ENCODE measurements at regions not wholly inside any gene's neighbourhood (a gene's known extent, or its start where the extent isn't known, plus 50 kb on each side); places are given as distances from the start of the nearest gene placed in this dataset.
"Not testable (repeated sequence)": the region's sequence is repeated elsewhere in the genome, so short reads cannot be mapped to it uniquely, and the experiment has no call there.

DNA sequence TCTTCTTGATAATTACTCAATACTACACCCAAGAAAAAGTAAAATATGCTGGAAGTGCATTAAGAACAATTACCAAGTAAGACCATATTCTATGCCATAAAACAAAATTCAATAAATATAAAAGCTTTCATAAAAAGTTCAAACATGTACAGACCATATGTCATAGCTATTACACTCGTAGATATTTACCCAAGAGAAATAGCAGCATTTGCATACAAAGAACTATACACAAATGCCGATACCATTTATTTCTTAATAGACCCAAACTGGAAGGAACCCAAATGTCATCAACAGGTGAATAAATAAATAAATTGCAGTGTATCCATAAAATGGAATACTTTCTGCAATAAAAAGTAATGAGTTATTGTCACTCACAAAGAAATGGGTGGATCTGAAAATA, 78.3 kb upstream of the SLC16A7 start:
- in situ Hi-C loops (cut with HindIII; ENCODE audit: low pct_unique_long_range_greater_than_20kb, low sequenced_read_pairs) = no loop called here
- DNase-seq (ENCODE audit: low read depth, low spot score) = no peak

DNA sequence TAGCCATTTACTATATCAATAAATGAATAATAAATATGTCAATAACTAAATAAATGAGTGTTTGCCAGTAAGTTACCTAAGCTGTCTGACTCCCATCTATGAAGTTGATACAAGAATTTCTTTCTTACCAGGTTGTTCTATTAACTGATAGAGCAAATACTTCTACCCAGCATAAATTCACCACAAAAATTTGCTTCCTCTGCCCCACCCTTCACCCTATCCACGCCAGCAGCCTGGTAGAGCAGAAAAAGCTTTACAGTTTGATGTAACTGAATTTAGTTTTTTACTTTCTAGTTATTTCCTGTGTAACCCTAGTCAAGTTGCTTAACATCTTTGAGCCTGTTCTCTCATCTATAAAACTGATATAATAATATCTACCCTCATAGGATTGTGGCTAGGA, 94.9 kb upstream of the SLC16A7 start:
- DNase-seq (ENCODE audit: low read depth, low spot score) = no peak
- in situ Hi-C loops (cut with HindIII; ENCODE audit: low pct_unique_long_range_greater_than_20kb, low sequenced_read_pairs) = no loop called here

DNA sequence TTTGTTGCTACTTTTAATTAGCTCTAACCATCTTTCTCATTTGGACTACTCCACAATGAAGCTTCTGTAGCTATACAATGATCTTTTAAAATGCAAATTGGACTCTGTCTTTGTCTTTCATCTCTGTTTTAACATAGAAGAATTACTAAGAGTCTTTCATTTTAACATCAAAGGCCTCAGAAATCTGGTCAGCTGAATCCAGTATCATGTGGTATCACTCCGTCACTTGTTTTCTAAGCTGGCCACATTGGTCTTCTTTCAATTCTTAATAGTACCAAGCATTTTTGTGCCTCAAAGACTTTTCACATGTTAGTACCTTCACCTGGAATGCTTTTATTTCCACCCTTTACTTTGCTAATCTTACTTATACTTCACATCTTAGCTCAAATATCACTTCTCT, 95.5 kb upstream of the SLC16A7 start:
- no peak for DNase-seq (ENCODE audit: low read depth, low spot score)
- in situ Hi-C loops (cut with HindIII; ENCODE audit: low pct_unique_long_range_greater_than_20kb, low sequenced_read_pairs) = no loop called here

DNA sequence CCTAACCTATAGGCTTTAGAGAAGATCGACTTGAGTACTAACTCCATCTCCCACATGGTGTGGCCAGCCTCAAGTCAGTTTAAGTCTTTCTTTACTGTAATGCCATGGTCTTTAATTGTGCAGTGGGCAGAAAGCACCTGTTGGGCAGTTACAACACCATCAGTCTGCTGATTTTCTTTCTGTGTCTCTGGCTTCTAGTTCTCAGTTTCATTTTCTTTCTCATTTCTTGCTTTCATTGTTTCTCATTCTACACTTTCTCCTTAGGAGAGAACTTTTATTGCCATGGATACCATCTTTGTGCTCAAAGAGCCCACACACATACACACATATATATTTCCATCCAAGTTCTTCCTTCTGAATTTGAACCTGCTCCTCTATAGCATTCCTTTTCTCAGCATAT, 96.1 kb upstream of the SLC16A7 start:
- no peak for DNase-seq (ENCODE audit: low read depth, low spot score)
- in situ Hi-C loops (cut with HindIII; ENCODE audit: low pct_unique_long_range_greater_than_20kb, low sequenced_read_pairs) = no loop called here

DNA sequence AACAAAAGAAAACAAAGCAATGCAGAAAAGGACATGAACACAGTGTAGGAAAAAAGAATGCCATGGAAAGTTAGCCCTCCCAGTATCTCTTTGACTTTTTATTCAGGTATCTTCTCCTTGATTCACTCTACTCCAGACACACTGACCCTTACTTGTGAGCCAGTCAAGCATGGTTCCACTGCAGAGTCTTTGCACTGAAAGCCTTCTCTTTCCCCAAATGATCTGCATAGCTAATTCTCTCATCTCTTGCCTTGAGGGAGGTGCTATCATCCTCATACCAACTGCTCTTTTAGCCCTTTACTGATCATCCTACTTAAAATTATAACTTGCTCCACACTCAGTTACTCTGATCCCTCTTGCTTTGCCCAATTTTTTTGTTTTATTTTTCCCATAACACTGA, 101.2 kb upstream of the SLC16A7 start:
- no peak for DNase-seq (ENCODE audit: low read depth, low spot score)
- in situ Hi-C loops (cut with HindIII; ENCODE audit: low pct_unique_long_range_greater_than_20kb, low sequenced_read_pairs) = no loop called here

DNA sequence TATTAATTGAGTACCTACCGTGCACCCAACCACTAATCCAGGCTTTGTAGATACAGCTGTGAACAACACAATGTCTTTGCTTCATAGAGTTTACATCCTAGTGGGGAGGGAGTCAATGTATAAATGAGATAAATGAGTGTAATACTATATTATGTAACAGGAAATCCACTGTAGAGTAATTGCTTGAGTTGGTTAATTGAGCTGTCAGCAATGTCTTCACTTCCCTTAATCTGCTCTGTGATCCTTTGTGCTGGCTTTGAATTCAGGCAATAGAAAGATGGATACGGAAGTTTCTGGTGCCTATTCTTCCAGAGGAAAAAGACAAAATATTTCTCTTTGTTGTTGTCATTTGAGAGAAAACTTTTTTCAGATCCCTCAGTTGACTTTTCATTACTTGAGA, 104.0 kb upstream of the SLC16A7 start:
- no peak for DNase-seq (ENCODE audit: low read depth, low spot score)
- in situ Hi-C loops (cut with HindIII; ENCODE audit: low pct_unique_long_range_greater_than_20kb, low sequenced_read_pairs) = no loop called here

DNA sequence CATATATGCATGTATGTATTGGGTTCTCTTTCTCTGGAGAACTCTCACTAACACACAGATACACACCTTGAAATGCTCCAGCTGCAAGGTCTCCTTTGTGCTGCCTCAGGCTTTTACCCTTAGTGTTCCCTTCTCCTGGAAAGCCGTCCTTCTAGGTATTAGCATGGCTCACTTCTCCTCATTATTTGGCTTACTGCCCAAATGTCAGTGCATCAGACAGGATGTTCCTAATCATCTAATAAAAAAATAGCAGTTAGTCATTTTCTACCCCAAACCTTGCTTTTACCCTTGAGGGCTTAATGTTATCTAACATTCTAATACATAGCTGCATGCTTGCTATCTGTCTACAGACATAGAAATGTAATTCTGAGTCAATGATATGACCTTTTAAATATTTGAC, 109.0 kb upstream of the SLC16A7 start:
- no peak for DNase-seq (ENCODE audit: low read depth, low spot score)

DNA sequence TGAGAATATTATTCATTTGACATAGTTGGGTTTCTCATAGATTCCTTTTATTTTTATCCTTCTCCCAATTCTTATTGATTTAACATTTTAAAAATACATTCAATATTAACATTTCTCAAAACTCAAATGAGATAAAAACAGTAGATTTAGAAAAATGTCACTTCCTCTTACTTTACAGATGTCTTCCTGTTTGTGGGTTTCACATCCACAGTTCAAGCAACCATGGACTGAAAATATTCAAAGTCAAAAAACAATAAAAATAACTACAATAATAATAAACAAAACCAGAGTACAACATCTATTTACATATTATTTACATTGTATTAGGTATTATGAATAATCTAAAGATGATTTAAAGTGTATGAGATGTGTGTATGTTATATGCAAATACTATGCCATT, 111.3 kb upstream of the SLC16A7 start:
- no peak for DNase-seq (ENCODE audit: low read depth, low spot score)
- in situ Hi-C loops (cut with HindIII; ENCODE audit: low pct_unique_long_range_greater_than_20kb, low sequenced_read_pairs) = no loop called here

More for the DNA sequence above, 109.0 kb upstream of the SLC16A7 start:
- in situ Hi-C loops (cut with HindIII; ENCODE audit: low pct_unique_long_range_greater_than_20kb, low sequenced_read_pairs) = no loop called here

DNA sequence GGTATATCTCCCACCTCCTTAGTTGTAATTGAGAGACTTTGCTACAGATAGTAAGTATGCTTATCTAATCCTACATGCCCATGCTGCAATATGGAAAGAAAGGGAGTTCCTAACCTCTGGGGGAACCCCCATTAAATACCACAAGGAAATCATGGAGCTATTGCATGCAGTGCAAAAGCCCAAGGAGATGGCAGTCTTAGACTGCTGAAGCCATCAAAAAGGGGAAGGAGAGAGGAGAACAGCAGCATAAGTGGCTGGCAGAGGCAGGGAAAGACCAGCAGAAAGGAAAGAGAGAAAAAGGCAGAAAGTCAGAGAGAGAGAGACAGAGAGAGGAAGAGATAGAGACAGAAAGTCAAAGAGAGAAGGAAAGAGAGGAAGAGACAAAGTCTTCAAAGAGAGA, 121.6 kb upstream of the SLC16A7 start:
- DNase-seq (ENCODE audit: low read depth, low spot score); in situ Hi-C loops (cut with HindIII; ENCODE audit: low pct_unique_long_range_greater_than_20kb, low sequenced_read_pairs): not testable (repeated sequence)

DNA sequence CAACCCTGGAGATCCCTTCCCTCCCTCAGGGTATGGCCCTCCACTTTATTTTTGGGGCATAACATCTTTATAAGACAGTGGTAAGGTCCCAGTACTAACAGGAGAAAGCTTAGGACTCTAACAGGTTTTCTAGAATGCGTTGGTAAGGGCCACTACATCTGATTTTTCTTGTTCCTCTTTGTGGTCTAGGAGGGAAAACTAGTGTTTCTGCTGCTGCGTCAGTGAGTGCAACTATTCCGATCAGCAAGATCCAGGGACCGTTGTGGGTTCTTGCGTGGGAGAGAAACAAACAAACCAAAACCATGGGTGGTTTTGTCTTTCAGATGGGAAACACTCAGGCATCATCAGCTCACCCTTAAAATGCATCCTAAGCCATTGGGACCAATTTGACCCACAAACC, 123.6 kb upstream of the SLC16A7 start:
- in situ Hi-C loops (cut with HindIII; ENCODE audit: low pct_unique_long_range_greater_than_20kb, low sequenced_read_pairs) = no loop called here
- DNase-seq (ENCODE audit: low read depth, low spot score) = no peak

DNA sequence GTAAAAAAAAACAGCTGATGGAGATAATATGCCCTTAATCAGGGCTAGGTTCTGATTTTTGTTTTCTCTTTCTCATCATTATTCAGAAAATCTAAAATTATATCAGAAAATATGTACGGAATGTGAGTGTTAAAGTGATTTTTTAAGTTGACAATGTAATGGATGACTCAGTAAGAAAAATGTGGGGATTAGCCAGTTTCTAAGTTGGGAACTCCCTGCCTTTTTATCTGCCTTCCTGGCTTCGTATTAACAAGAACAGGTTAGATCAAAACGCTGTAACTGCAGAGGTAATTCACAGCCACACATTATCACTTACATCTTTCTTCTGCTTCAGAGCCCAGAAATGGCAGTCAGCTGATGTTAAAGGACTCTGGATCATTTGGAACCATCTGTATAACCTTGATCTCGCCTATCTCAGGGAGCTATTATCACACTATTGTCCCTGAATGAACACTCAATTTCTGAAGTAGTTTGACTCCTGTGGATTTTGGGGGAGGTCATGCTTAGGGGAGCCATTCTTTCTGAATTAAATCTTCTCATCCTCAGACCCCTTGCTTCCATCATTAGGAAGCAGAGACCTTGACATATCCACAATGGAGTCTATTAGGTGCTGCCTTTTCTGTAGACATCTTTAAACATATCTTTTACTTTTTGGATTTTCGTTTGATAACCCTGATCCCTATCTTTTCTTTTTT, 135.7 kb upstream of the SLC16A7 start:
- DNase-seq (ENCODE audit: low read depth, low spot score) = no peak
- in situ Hi-C loops (cut with HindIII; ENCODE audit: low pct_unique_long_range_greater_than_20kb, low sequenced_read_pairs) = no loop called here

DNA sequence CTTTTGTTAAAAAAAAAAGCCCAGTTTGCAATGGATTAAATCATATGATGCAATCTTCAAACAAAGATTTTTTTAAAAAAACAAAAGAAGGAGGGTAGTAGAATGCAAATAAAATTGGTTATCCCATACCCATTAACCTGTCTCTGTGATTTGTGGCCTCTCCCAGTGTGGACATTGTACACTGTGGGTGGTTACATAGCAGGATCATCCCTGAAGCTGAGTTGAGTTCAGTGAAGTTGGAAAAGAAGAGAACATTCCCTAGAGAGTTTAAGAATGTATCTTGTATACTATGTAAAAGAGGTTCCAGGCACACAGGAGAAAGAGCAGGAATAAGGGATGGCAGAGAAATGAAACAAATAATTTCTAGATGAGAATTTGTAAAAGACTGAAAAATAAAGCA, 142.4 kb upstream of the SLC16A7 start:
- no peak for DNase-seq (ENCODE audit: low read depth, low spot score)
- in situ Hi-C loops (cut with HindIII; ENCODE audit: low pct_unique_long_range_greater_than_20kb, low sequenced_read_pairs) = no loop called here

DNA sequence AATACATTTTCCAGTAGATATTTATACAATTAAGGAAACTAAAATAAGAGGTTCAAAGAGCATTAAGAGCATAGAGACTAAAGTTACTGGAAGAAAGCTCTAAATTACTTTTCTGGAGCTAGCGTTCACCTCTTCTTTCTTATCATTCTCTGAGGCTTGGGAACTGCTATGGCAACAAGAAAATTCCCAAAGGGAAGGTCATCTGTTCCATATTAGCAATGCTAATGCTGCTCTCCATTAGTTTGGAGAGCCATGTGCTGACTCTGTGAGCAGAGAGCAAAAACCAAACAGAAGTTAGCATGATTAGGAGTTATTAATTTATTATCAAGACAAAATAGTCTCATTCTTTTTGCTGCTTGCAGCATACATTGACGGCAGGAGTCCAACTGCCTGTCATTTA, 143.1 kb upstream of the SLC16A7 start:
- in situ Hi-C loops (cut with HindIII; ENCODE audit: low pct_unique_long_range_greater_than_20kb, low sequenced_read_pairs) = no loop called here
- DNase-seq (ENCODE audit: low read depth, low spot score) = no peak

DNA sequence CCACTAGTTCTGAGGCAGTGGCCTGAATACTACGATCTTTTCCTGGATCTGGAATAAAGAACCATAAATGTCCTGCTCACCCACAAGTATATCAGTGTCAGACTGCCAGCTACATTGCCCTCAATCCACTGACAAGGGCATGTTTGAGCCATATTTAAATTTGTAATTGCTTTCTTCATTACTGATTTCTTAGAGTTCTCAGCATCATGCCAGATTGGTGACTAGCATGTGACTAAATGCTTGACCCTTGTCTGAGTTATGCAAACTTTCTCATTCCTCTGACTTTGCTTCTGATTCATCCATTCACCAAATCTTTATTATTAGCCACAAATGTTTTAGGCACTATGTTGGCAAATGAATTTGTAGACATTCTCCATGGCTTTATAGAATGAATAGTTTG, 143.6 kb upstream of the SLC16A7 start:
- in situ Hi-C loops (cut with HindIII; ENCODE audit: low pct_unique_long_range_greater_than_20kb, low sequenced_read_pairs) = no loop called here
- no peak for DNase-seq (ENCODE audit: low read depth, low spot score)

DNA sequence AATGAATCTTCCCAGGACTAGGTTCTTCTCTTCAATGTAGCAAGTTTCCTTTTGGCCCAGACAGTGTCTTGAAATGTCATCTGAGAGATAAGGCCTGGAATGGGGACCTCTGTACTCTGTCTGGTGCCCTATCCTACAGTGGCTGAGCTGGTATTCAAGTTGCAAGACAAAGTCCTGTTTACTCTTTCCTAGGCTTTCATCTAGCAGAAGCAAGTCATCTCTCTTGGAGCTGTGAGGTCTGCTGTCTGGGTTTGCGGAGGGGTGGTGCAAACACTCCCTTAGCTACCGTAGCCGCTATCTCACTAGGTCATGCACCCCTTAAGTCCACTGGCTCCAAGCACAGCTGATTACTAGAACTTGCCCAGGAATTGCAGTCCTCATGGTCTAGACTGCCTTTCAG, 149.7 kb upstream of the SLC16A7 start:
- DNase-seq (ENCODE audit: low read depth, low spot score) = no peak
- in situ Hi-C loops (cut with HindIII; ENCODE audit: low pct_unique_long_range_greater_than_20kb, low sequenced_read_pairs) = no loop called here

DNA sequence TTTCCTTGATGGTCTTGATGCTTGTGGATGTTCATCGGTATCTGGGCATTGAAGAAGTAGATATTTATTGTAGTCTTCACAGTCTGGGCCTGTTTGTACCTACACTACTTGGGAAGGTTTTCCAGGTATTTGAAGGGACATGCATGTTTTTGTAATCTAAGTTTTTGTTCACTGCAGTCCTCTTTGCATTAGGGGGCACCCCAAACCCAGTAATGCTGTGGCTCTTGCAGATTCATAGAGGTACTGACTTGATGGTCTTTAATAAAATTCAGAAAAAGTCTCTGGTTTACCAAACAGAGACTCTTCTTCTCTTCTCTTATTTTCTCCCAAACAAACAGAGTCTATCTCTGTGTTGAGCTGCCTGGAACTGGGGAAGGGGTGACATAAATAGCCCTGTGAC, 150.9 kb upstream of the SLC16A7 start:
- in situ Hi-C loops (cut with HindIII; ENCODE audit: low pct_unique_long_range_greater_than_20kb, low sequenced_read_pairs) = no loop called here
- DNase-seq (ENCODE audit: low read depth, low spot score) = peak; percentile 8

DNA sequence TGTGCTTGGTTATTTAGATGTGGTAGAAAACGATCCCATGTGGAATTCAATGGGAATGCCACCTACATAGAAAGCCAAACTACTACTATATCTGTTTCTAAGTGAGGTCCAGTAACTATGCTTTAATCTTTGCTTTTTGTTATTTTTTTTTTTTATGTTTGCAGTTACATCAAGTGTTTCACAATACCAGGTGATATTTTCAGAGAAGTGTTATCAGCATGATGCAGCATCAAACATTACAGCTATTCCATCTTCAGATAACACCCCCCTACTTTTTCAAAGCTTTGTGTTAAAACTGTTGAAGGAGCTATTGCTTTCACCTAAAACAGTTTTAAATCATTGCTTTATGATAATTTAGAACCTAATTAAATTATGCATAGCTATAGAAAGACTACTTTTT, 163.8 kb upstream of the SLC16A7 start:
- no peak for DNase-seq (ENCODE audit: low read depth, low spot score)
- in situ Hi-C loops (cut with HindIII; ENCODE audit: low pct_unique_long_range_greater_than_20kb, low sequenced_read_pairs) = no loop called here

DNA sequence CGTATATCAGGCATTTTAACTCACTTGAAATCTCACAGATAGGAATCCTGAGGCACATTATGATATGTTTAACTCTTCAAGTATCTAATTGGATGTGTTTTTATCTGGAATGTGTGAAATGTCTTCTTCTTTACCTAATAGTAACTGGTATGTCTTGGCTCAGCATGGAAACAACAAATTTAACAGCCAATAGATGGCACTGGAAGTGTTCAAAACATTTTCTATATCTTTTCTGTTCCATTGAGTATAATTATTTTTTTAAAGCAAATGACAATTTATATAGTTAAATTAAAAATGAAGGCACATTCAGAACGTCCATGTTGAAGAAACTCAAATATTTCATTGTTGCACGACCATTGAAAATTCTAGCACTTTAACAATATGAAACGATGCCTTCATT, 164.6 kb upstream of the SLC16A7 start:
- peak; percentile 34 for DNase-seq (ENCODE audit: low read depth, low spot score)
- in situ Hi-C loops (cut with HindIII; ENCODE audit: low pct_unique_long_range_greater_than_20kb, low sequenced_read_pairs) = no loop called here

DNA sequence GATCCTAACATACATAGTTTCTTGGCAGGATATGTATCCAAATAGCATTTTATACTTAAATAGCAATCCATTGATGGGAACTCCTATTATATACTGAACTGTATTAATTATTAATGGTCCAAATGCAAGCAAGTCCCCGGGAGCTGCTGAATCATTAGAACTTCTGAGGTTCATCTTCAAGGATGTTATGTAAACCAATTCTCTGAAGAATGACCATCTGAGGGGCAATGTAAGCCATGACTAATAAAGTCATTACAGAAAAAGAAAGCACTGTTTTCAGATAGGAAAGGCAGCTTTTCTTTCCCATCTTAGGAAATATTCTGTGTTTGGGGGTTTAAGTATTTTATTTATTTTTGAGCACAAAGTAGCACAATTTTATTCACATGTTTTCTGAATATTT, 166.1 kb upstream of the SLC16A7 start:
- in situ Hi-C loops (cut with HindIII; ENCODE audit: low pct_unique_long_range_greater_than_20kb, low sequenced_read_pairs) = no loop called here
- no peak for DNase-seq (ENCODE audit: low read depth, low spot score)

DNA sequence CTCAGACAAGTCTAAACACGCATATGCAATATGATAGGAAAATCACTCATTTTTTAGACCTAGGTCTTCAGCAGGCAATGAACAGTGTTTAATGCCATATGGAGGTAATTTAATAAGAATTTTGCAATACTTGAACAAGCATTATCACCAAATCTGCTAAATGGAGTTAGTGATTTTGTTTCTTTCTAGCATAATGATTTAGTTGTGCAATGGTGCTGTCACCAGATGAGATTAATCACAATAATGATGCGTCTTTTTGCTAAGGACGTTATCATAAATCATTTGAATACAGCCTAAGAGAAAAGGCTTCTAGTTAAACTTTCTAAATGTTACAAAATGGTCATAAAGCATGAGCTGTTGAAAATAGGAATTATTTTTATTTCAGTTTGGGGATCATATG, 170.0 kb upstream of the SLC16A7 start:
- in situ Hi-C loops (cut with HindIII; ENCODE audit: low pct_unique_long_range_greater_than_20kb, low sequenced_read_pairs) = no loop called here
- DNase-seq (ENCODE audit: low read depth, low spot score) = no peak

All from SK-MEL-5 (cell line).